ENCODE measurements at regions not wholly inside any gene's neighbourhood (a gene's known extent, or its start where the extent isn't known, plus 50 kb on each side); places are given as distances from the start of the nearest gene placed in this dataset.

GRCh38 chr20:39291301-39291700, 329.2 kb downstream of the DHX35 start:
- Mint-ChIP-seq H3K27me3 (peaks cover 11 to 45% (median 21%) of the 10 kb centered on the region in 5 donors), H3K27ac (no peak overlapping the region), H3K4me1 (no peaks in the 10 kb centered on the region), H3K36me3 (peaks cover 0 to 4% (median 0%) of the 10 kb centered on the region in 5 donors), H3K9me3 (peaks cover 0 to 11% (median 6%) of the 10 kb centered on the region in 11 donors), H3K4me3 (no peak overlapping the region)
- H3K9me3 ChIP-seq (ENCODE audit: control insufficient read depth in 2 of 3, low read length in 3 of 3), result no peaks in the 10 kb centered on the region
- H3K36me3 ChIP-seq (ENCODE audit: control insufficient read depth in 2 of 3, insufficient read depth in 3 of 3, low read length in 3 of 3), result no peaks in the 10 kb centered on the region
- intact Hi-C loops (cut with micrococcal nuclease), result no loop called here
- H3K27ac ChIP-seq (ENCODE audit: low read depth, low read length), result no peak overlapping the region
- H3K4me1 ChIP-seq (ENCODE audit: control insufficient read depth in 2 of 2, insufficient read depth in 2 of 2, low read length in 2 of 2), result no peaks in the 10 kb centered on the region
- no peak for DNase-seq
- POLR2A ChIA-PET, result no interaction called here
- ATAC-seq, result no peak
- no peak overlapping the region for H3K4me3 ChIP-seq (ENCODE audit: low read length)
- peaks cover 0 to 4% of the 10 kb centered on the region in 2 donors for H3K27me3 ChIP-seq (ENCODE audit: control insufficient read depth in 2 of 2, insufficient read depth in 2 of 2, low read length in 2 of 2)
- CTCF ChIA-PET, result no interaction called here

GRCh38 chr20:39290575-39290974, 328.4 kb downstream of the DHX35 start:
- Mint-ChIP-seq H3K4me1 (no peaks in the 10 kb centered on the region), H3K9me3 (peaks cover 0 to 12% (median 6%) of the 10 kb centered on the region in 11 donors), H3K4me3 (no peak overlapping the region), H3K27ac (no peak overlapping the region), H3K27me3 (peaks cover 11 to 46% (median 22%) of the 10 kb centered on the region in 5 donors), H3K36me3 (peaks cover 0 to 4% (median 0%) of the 10 kb centered on the region in 5 donors)
- POLR2A ChIA-PET, result no interaction called here
- intact Hi-C loops (cut with micrococcal nuclease), result no loop called here
- DNase-seq, result no peak
- H3K4me3 ChIP-seq (ENCODE audit: low read length), result no peak overlapping the region
- no peak overlapping the region for H3K27ac ChIP-seq (ENCODE audit: low read depth, low read length)
- H3K9me3 ChIP-seq (ENCODE audit: control insufficient read depth in 2 of 3, low read length in 3 of 3), result no peaks in the 10 kb centered on the region
- no peaks in the 10 kb centered on the region for H3K36me3 ChIP-seq (ENCODE audit: control insufficient read depth in 2 of 3, insufficient read depth in 3 of 3, low read length in 3 of 3)
- H3K4me1 ChIP-seq (ENCODE audit: control insufficient read depth in 2 of 2, insufficient read depth in 2 of 2, low read length in 2 of 2), result no peaks in the 10 kb centered on the region
- no peak for ATAC-seq
- CTCF ChIA-PET, result no interaction called here
- H3K27me3 ChIP-seq (ENCODE audit: control insufficient read depth in 2 of 2, insufficient read depth in 2 of 2, low read length in 2 of 2), result peaks cover 0 to 4% of the 10 kb centered on the region in 2 donors

- H3K27ac ChIP-seq (ENCODE audit: low read depth, low read length), result no peak overlapping the region
- Mint-ChIP-seq H3K36me3 (peaks cover 0 to 4% (median 0%) of the 10 kb centered on the region in 5 donors), H3K4me3 (no peak overlapping the region), H3K9me3 (peaks cover 0 to 12% (median 6%) of the 10 kb centered on the region in 11 donors), H3K4me1 (no peaks in the 10 kb centered on the region), H3K27ac (no peak overlapping the region), H3K27me3 (peaks cover 11 to 39% (median 19%) of the 10 kb centered on the region in 5 donors)
- CTCF ChIA-PET, result no interaction called here
- ATAC-seq (no peak), DNase-seq (no peak)
- H3K4me1 ChIP-seq (ENCODE audit: control insufficient read depth in 2 of 2, insufficient read depth in 2 of 2, low read length in 2 of 2), result no peaks in the 10 kb centered on the region
- POLR2A ChIA-PET, result no interaction called here
- no peaks in the 10 kb centered on the region for H3K36me3 ChIP-seq (ENCODE audit: control insufficient read depth in 2 of 3, insufficient read depth in 3 of 3, low read length in 3 of 3)
- H3K4me3 ChIP-seq (ENCODE audit: low read length), result no peak overlapping the region
- peaks cover 0 to 4% of the 10 kb centered on the region in 2 donors for H3K27me3 ChIP-seq (ENCODE audit: control insufficient read depth in 2 of 2, insufficient read depth in 2 of 2, low read length in 2 of 2)
- intact Hi-C loops (cut with micrococcal nuclease), result no loop called here
- no peaks in the 10 kb centered on the region for H3K9me3 ChIP-seq (ENCODE audit: control insufficient read depth in 2 of 3, low read length in 3 of 3)
Measured at GRCh38 chr20:39289831-39290230, 327.7 kb downstream of the DHX35 start.

- no peak overlapping the region for H3K27ac Mint-ChIP-seq
- Histone ChIP-seq H3K4me3 (ENCODE audit: low read length) (no peak overlapping the region), H3K27me3 (ENCODE audit: control insufficient read depth in 2 of 2, insufficient read depth in 2 of 2, low read length in 2 of 2) (peaks cover 0 to 3% of the 10 kb centered on the region in 2 donors), H3K9me3 (ENCODE audit: control insufficient read depth in 2 of 3, low read length in 3 of 3) (no peaks in the 10 kb centered on the region), H3K36me3 (ENCODE audit: control insufficient read depth in 2 of 3, insufficient read depth in 3 of 3, low read length in 3 of 3) (no peaks in the 10 kb centered on the region), H3K4me1 (ENCODE audit: control insufficient read depth in 2 of 2, insufficient read depth in 2 of 2, low read length in 2 of 2) (no peaks in the 10 kb centered on the region), H3K27ac (ENCODE audit: low read depth, low read length) (no peak overlapping the region)
- intact Hi-C loops (cut with micrococcal nuclease), result no loop called here
- H3K27me3 Mint-ChIP-seq, result peaks cover 11 to 34% (median 16%) of the 10 kb centered on the region in 5 donors
- peaks cover 0 to 12% (median 6%) of the 10 kb centered on the region in 11 donors for H3K9me3 Mint-ChIP-seq
- ChIA-PET CTCF (no interaction called here), POLR2A (no interaction called here)
- DNase-seq (no peak), ATAC-seq (no peak)
- no peaks in the 10 kb centered on the region for H3K4me1 Mint-ChIP-seq
- peaks cover 0 to 4% (median 0%) of the 10 kb centered on the region in 5 donors for H3K36me3 Mint-ChIP-seq
- H3K4me3 Mint-ChIP-seq, result no peak overlapping the region
Measured at GRCh38 chr20:39289316-39289715, 327.2 kb downstream of the DHX35 start.

- ATAC-seq, result no peak
- Mint-ChIP-seq H3K27me3 (peaks cover 2 to 23% (median 10%) of the 10 kb centered on the region in 5 donors), H3K9me3 (peaks cover 0 to 10% (median 2%) of the 10 kb centered on the region in 11 donors)
Measured at GRCh38 chr20:39283464-39283863, 321.3 kb downstream of the DHX35 start.

GRCh38 chr20:39282619-39283092, 320.5 kb downstream of the DHX35 start:
- ChIA-PET POLR2A (no interaction called here), CTCF (interaction anchor here (0.6 kb wide), 1 partner anchor 48 kb away, joined by 4 read pairs; no protein-coding TSS in a partner anchor)
- no peaks in the 10 kb centered on the region for H3K36me3 ChIP-seq (ENCODE audit: control insufficient read depth in 2 of 3, insufficient read depth in 3 of 3, low read length in 3 of 3)
- H3K4me3 ChIP-seq (ENCODE audit: low read length), result no peak overlapping the region
- ATAC-seq (no peak), DNase-seq (no peak)
- Mint-ChIP-seq H3K9me3 (peaks cover 0 to 5% (median 0%) of the 10 kb centered on the region in 11 donors), H3K27me3 (peaks cover 2 to 16% (median 10%) of the 10 kb centered on the region in 5 donors), H3K27ac (no peak overlapping the region), H3K4me1 (no peaks in the 10 kb centered on the region), H3K36me3 (peaks cover 0 to 4% (median 0%) of the 10 kb centered on the region in 5 donors), H3K4me3 (no peak overlapping the region)
- no peak overlapping the region for H3K27ac ChIP-seq (ENCODE audit: low read depth, low read length)
- H3K4me1 ChIP-seq (ENCODE audit: control insufficient read depth in 2 of 2, insufficient read depth in 2 of 2, low read length in 2 of 2), result no peaks in the 10 kb centered on the region
- no peaks in the 10 kb centered on the region for H3K9me3 ChIP-seq (ENCODE audit: control insufficient read depth in 2 of 3, low read length in 3 of 3)
- H3K27me3 ChIP-seq (ENCODE audit: control insufficient read depth in 2 of 2, insufficient read depth in 2 of 2, low read length in 2 of 2), result no peaks in the 10 kb centered on the region
- intact Hi-C loops (cut with micrococcal nuclease), result no loop called here

More at GRCh38 chr20:39283464-39283863, 321.3 kb downstream of the DHX35 start:
- DNase-seq, result no peak
- Mint-ChIP-seq H3K4me3 (no peak overlapping the region), H3K4me1 (no peaks in the 10 kb centered on the region), H3K36me3 (peaks cover 0 to 4% (median 0%) of the 10 kb centered on the region in 5 donors), H3K27ac (no peak overlapping the region)
- Histone ChIP-seq H3K4me1 (ENCODE audit: control insufficient read depth in 2 of 2, insufficient read depth in 2 of 2, low read length in 2 of 2) (no peaks in the 10 kb centered on the region), H3K27ac (ENCODE audit: low read depth, low read length) (no peak overlapping the region), H3K9me3 (ENCODE audit: control insufficient read depth in 2 of 3, low read length in 3 of 3) (no peaks in the 10 kb centered on the region), H3K4me3 (ENCODE audit: low read length) (no peak overlapping the region), H3K27me3 (ENCODE audit: control insufficient read depth in 2 of 2, insufficient read depth in 2 of 2, low read length in 2 of 2) (no peaks in the 10 kb centered on the region), H3K36me3 (ENCODE audit: control insufficient read depth in 2 of 3, insufficient read depth in 3 of 3, low read length in 3 of 3) (no peaks in the 10 kb centered on the region)
- ChIA-PET CTCF (no interaction called here), POLR2A (no interaction called here)
- intact Hi-C loops (cut with micrococcal nuclease), result no loop called here

GRCh38 chr20:39280875-39281274, 318.7 kb downstream of the DHX35 start:
- H3K36me3 Mint-ChIP-seq, result peaks cover 0 to 4% (median 0%) of the 10 kb centered on the region in 5 donors
- no peak overlapping the region for H3K4me3 Mint-ChIP-seq
- no peaks in the 10 kb centered on the region for H3K36me3 ChIP-seq (ENCODE audit: control insufficient read depth in 2 of 3, insufficient read depth in 3 of 3, low read length in 3 of 3)
- ChIA-PET POLR2A (no interaction called here), CTCF (no interaction called here)
- peaks cover 2 to 16% (median 4%) of the 10 kb centered on the region in 5 donors for H3K27me3 Mint-ChIP-seq
- no peak for DNase-seq
- no peaks in the 10 kb centered on the region for H3K4me1 Mint-ChIP-seq
- no peak for ATAC-seq
- peaks cover 0 to 6% (median 3%) of the 10 kb centered on the region in 11 donors for H3K9me3 Mint-ChIP-seq
- H3K27me3 ChIP-seq (ENCODE audit: control insufficient read depth in 2 of 2, insufficient read depth in 2 of 2, low read length in 2 of 2), result no peaks in the 10 kb centered on the region
- no peak overlapping the region for H3K27ac Mint-ChIP-seq
- H3K4me1 ChIP-seq (ENCODE audit: control insufficient read depth in 2 of 2, insufficient read depth in 2 of 2, low read length in 2 of 2), result no peaks in the 10 kb centered on the region
- H3K27ac ChIP-seq (ENCODE audit: low read depth, low read length), result no peak overlapping the region
- H3K9me3 ChIP-seq (ENCODE audit: control insufficient read depth in 2 of 3, low read length in 3 of 3), result no peaks in the 10 kb centered on the region
- intact Hi-C loops (cut with micrococcal nuclease), result no loop called here
- H3K4me3 ChIP-seq (ENCODE audit: low read length), result no peak overlapping the region

Measured in naive thymus-derived CD4-positive, alpha-beta T cell (primary cell).